HL-60 (cell line): ENCODE measurements at regions not wholly inside any gene's neighbourhood (a gene's known extent, or its start where the extent isn't known, plus 50 kb on each side); places are given as distances from the start of the nearest gene placed in this dataset.

Experiments used
- DNase-seq, 2 experiments: peaks; one replicate each; pipeline ENCODE4 v3.0.0-alpha.2; 2010 to 2020; ENCODE audit warnings: low read depth in 1 of 2, low spot score in 1 of 2
- H3K27ac ChIP-seq: fragments of 250-450 bp; sonication (Bioruptor Pico); replicated peaks from 2 replicates; pipeline ENCODE4 v1.5.1; 2020; ENCODE audit warnings: mild to moderate bottlenecking, moderate library complexity
- H3K27me3 ChIP-seq: fragments of 250-450 bp; sonication (Bioruptor Pico); 2 replicates; pipeline ENCODE4 v1.5.1; 2021; ENCODE audit warnings: mild to moderate bottlenecking, moderate library complexity; ENCODE audit not compliant: insufficient read depth, poor library complexity, severe bottlenecking
- H3K4me3 ChIP-seq: replicated peaks from 2 replicates; pipeline ENCODE4 v1.5.1; 2011; ENCODE audit warnings: mild to moderate bottlenecking, control low read depth, low read length; ENCODE audit not compliant: insufficient read depth
- GABPA ChIP-seq: IDR thresholded peaks from 2 replicates; pipeline ENCODE4 v1.6.1; 2012; ENCODE audit warnings: low read depth
- POLR2AphosphoS5 ChIP-seq: IDR thresholded peaks from 2 replicates; pipeline ENCODE4 v1.6.1; 2012; ENCODE audit warnings: low read depth
- SPI1 ChIP-seq: IDR thresholded peaks from 2 replicates; pipeline ENCODE4 v1.6.1; 2012; ENCODE audit warnings: low read depth, mild to moderate bottlenecking, borderline replicate concordance
- TF ChIP-seq, protein P1 (sequence below): IDR thresholded peaks from 2 replicates; pipeline ENCODE4 v1.6.1; 2012; ENCODE audit warnings: low read depth; ENCODE audit not compliant: insufficient replicate concordance
- TF ChIP-seq, protein P2 (sequence below): IDR thresholded peaks from one replicate; pipeline ENCODE4 v1.5.1; 2011; ENCODE audit warnings: low read length, control low read depth, inconsistent platforms; ENCODE audit not compliant: insufficient read depth

DNA sequence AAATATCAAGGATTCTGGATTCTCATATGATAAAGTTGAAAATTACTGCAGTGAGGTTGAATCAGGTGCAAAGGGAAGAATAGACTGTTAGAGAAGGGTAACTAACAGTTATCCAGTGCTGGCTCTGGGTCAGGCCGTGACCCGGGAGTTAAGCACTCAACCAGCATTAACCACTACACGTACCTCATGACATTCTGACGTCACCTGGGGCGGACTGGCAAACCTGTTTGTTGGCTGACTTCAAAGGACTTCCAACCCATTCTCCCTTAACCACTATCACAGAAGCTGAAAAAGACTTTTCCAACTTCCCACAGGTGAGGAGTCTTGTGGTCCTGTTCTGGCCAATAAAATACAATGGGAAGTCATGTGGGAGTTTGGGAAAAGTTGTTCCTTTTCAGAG lies 268.9 kb downstream of the ENC1 start:
- Histone ChIP-seq H3K4me3 (no peak overlapping the region), H3K27me3 (no peaks in the 10 kb centered on the region), H3K27ac (no peak overlapping the region)
- no peak for DNase-seq
- no peak for TF ChIP-seq POLR2AphosphoS5
- TF ChIP-seq, protein P1, sequence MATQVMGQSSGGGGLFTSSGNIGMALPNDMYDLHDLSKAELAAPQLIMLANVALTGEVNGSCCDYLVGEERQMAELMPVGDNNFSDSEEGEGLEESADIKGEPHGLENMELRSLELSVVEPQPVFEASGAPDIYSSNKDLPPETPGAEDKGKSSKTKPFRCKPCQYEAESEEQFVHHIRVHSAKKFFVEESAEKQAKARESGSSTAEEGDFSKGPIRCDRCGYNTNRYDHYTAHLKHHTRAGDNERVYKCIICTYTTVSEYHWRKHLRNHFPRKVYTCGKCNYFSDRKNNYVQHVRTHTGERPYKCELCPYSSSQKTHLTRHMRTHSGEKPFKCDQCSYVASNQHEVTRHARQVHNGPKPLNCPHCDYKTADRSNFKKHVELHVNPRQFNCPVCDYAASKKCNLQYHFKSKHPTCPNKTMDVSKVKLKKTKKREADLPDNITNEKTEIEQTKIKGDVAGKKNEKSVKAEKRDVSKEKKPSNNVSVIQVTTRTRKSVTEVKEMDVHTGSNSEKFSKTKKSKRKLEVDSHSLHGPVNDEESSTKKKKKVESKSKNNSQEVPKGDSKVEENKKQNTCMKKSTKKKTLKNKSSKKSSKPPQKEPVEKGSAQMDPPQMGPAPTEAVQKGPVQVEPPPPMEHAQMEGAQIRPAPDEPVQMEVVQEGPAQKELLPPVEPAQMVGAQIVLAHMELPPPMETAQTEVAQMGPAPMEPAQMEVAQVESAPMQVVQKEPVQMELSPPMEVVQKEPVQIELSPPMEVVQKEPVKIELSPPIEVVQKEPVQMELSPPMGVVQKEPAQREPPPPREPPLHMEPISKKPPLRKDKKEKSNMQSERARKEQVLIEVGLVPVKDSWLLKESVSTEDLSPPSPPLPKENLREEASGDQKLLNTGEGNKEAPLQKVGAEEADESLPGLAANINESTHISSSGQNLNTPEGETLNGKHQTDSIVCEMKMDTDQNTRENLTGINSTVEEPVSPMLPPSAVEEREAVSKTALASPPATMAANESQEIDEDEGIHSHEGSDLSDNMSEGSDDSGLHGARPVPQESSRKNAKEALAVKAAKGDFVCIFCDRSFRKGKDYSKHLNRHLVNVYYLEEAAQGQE = no peak
- no peak for TF ChIP-seq GABPA
- TF ChIP-seq SPI1 = no peak
- TF ChIP-seq, protein P2, sequence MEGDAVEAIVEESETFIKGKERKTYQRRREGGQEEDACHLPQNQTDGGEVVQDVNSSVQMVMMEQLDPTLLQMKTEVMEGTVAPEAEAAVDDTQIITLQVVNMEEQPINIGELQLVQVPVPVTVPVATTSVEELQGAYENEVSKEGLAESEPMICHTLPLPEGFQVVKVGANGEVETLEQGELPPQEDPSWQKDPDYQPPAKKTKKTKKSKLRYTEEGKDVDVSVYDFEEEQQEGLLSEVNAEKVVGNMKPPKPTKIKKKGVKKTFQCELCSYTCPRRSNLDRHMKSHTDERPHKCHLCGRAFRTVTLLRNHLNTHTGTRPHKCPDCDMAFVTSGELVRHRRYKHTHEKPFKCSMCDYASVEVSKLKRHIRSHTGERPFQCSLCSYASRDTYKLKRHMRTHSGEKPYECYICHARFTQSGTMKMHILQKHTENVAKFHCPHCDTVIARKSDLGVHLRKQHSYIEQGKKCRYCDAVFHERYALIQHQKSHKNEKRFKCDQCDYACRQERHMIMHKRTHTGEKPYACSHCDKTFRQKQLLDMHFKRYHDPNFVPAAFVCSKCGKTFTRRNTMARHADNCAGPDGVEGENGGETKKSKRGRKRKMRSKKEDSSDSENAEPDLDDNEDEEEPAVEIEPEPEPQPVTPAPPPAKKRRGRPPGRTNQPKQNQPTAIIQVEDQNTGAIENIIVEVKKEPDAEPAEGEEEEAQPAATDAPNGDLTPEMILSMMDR = no peak

DNA sequence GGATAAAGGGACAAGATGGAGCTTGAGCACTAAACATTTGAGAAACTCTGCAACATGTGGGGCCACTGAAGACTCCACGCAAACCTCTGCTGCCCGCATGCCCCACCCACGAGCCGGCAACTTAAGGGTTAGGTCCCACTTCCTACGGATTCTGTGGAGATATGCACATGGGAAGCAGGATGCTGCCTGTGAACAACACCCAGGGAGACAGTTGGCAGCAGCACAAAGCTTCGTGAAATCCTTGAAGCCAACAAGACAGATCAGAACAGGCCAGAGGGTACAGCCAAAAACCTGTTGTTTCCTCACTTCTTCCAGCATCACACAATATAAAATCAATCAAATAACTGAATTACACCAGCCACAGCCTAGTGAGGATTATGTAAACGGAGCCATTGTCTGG lies 270.4 kb downstream of the ENC1 start:
- Histone ChIP-seq H3K27ac (no peak overlapping the region), H3K4me3 (no peak overlapping the region), H3K27me3 (no peaks in the 10 kb centered on the region)
- DNase-seq = no peak
- TF ChIP-seq POLR2AphosphoS5 (no peak), GABPA (no peak), SPI1 (no peak)
- TF ChIP-seq, protein P2 = no peak
- TF ChIP-seq, protein P1 = no peak

DNA sequence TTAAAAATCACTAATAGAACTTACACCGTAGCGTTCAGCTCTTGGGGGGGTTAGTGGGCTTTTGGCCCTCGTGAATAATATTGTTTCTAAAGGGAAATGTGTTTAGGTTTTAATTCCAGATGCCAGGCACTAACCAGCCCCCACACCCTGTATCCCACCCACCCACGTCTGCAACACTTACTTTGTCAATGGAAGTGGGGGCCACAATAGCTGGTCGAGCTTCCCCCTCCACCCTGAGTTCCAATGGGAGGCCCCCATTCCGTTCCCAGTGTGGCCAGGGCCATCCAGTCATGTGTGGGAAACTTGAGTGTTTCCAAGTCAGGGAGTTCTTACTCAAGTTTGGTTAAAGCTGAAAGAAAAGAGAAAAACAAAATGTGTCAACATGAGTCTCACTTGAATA lies 271.4 kb downstream of the ENC1 start:
- no peak overlapping the region for H3K27ac ChIP-seq
- no peak for DNase-seq
- no peaks in the 10 kb centered on the region for H3K27me3 ChIP-seq
- TF ChIP-seq, protein P2 = no peak
- TF ChIP-seq GABPA (no peak), SPI1 (no peak), POLR2AphosphoS5 (no peak)
- TF ChIP-seq, protein P1 = no peak
- H3K4me3 ChIP-seq = no peak overlapping the region
